ENCODE measurements at regions not wholly inside any gene's neighbourhood (a gene's known extent, or its start where the extent isn't known, plus 50 kb on each side); places are given as distances from the start of the nearest gene placed in this dataset.

GRCh38 chr13:26872525-26873385 is 112.2 kb upstream of the GPR12 start:
- CTCF ChIA-PET (ENCODE audit: partially characterized antibody), result interaction anchor here (0.5 to 10.0 kb wide), 55 partner anchors 8 to 688 kb away, joined by 3 to 131 read pairs (median 5); no protein-coding TSS in a partner anchor
- H2AFZ ChIP-seq (ENCODE audit: low read length), result peak overlapping the region; percentile 84
- TF ChIP-seq GABPA (IDR thresholded peaks at IDR 0.05; ENCODE audit: borderline replicate concordance, insufficient read depth, low read length), result peak; percentile 43; the same call in 1 of the 2 replicates
- TF ChIP-seq ZNF274 (IDR thresholded peaks at IDR 0.05; ENCODE audit: borderline replicate concordance, extremely low read depth, low read length), result no peak
- TF ChIP-seq YY1 (IDR thresholded peaks at IDR 0.05; ENCODE audit: low read depth, low read length), result 0 out of 2 replicates have a peak, but pooled peaks have one; percentile 7
- TF ChIP-seq EZH2 (IDR thresholded peaks at IDR 0.05; ENCODE audit: low read depth, low read length, severe bottlenecking), result no peak
- no peak for TF ChIP-seq SP2 (IDR thresholded peaks at IDR 0.05; ENCODE audit: low read length)
- no peak for TF ChIP-seq KDM5A (IDR thresholded peaks at IDR 0.05; ENCODE audit: low read length)
- no peak for TF ChIP-seq NANOG (IDR thresholded peaks at IDR 0.05; ENCODE audit: insufficient read depth, low read depth, low read length, poor library complexity, severe bottlenecking)
- no peak for TF ChIP-seq FOSL1 (IDR thresholded peaks at IDR 0.05; ENCODE audit: insufficient read depth, low read depth, low read length)
- no peak for TF ChIP-seq TEAD4 (IDR thresholded peaks at IDR 0.05; ENCODE audit: low read depth, low read length)
- TF ChIP-seq RAD21 (IDR thresholded peaks at IDR 0.05 in 1 of 2, conservative IDR thresholded peaks at IDR 0.05 in 1 of 2; ENCODE audit: low read depth in 2 of 2, low read length in 2 of 2), result peak; percentile 91 to 96

More at GRCh38 chr13:26872525-26873385, 112.2 kb upstream of the GPR12 start:
- no peak overlapping the region for H4K8ac ChIP-seq (ENCODE audit: extremely low read depth, insufficient read depth, low read length)
- H2AK5ac ChIP-seq (ENCODE audit: low read depth, low read length), result no peak overlapping the region
- no peak overlapping the region for H3K4me3 ChIP-seq (ENCODE audit: extremely low read depth in 1 of 4, insufficient read depth in 2 of 4, low read depth in 3 of 4, low read length in 4 of 4)
- 0 out of 2 replicates have a peak overlapping the region, but pooled peaks have one; percentile 48 for H2BK15ac ChIP-seq (ENCODE audit: low read length)
- H3K36me3 ChIP-seq (ENCODE audit: control insufficient read depth in 2 of 4, insufficient read depth in 4 of 4, low read length in 3 of 4), result no peaks in the 10 kb centered on the region
- H3K79me2 ChIP-seq (ENCODE audit: control insufficient read depth in 1 of 2, insufficient read depth in 2 of 2, low read length in 2 of 2), result no peaks in the 10 kb centered on the region
- no peak overlapping the region for H3K18ac ChIP-seq (ENCODE audit: extremely low read depth, low read length)
- peaks cover 2 to 14% (median 5%) of the 10 kb centered on the region in 4 experiments; a peak in 4 of 7 replicates for H3K4me1 ChIP-seq (replicated peaks in 1 of 4; ENCODE audit: control insufficient read depth in 3 of 4, insufficient read depth in 4 of 4, low read length in 3 of 4)
- no peak overlapping the region for H4K5ac ChIP-seq (ENCODE audit: insufficient read length, low read depth, low read length)
- no peaks in the 10 kb centered on the region for H4K20me1 ChIP-seq (replicated peaks in 1 of 2; ENCODE audit: control insufficient read depth in 1 of 2, insufficient read depth in 2 of 2, low read length in 2 of 2)
- no peak overlapping the region for H3K56ac ChIP-seq (replicated peaks; ENCODE audit: insufficient read length, low read depth, low read length)
- H3K23me2 ChIP-seq (ENCODE audit: low read depth, low read length), result no peaks in the 10 kb centered on the region; the same call in 1 of the 2 replicates
- POLR2A ChIA-PET (ENCODE audit: partially characterized antibody), result interaction anchor here (0.6 to 1.0 kb wide), 2 partner anchors 57 to 153 kb away, joined by 3 read pairs; no protein-coding TSS in a partner anchor
- WGBS, 2 experiments (ENCODE audit: extremely low coverage in 1 of 2, insufficient coverage in 1 of 2, insufficient read length in 1 of 2, insufficient replicate concordance in 2 of 2, low coverage in 1 of 2, low lambda C conversion rate in 2 of 2, missing lambda C conversion rate in 1 of 2), result 66% methylated on average over 28 of the region's 28 CpGs; no CpG with 5 or more reads in 1 of the 2 experiments
- 0 out of 4 replicates have a peak overlapping the region, but pooled peaks of 1 of the 2 experiments have one; percentile 51 for H3K4me2 ChIP-seq (ENCODE audit: insufficient read depth in 1 of 2, low read depth in 2 of 2, low read length in 2 of 2)
- H3K4ac ChIP-seq (replicated peaks; ENCODE audit: insufficient read length, low read depth, low read length), result peak overlapping the region; percentile 16
- H3K23ac ChIP-seq (ENCODE audit: insufficient read length), result no peak overlapping the region
- DNase-seq (ENCODE audit: low read depth in 1 of 2, low spot score in 2 of 2) (peak; percentile 43 to 92), FAIRE-seq (peak; percentile 91)
- peak overlapping the region; percentile 40; the same call in 1 of the 2 replicates for H2BK20ac ChIP-seq (ENCODE audit: low read length)
- peaks cover 11 to 15% of the 10 kb centered on the region in 2 experiments; a peak in 3 of 4 replicates for H3K9me3 ChIP-seq (ENCODE audit: insufficient read depth in 2 of 2, low read depth in 1 of 2, low read length in 1 of 2)
- no peak overlapping the region for H3K27ac ChIP-seq (ENCODE audit: low read depth, low read length)
- 0 out of 2 replicates have a peak overlapping the region, but pooled peaks have one; percentile 6 for H2BK12ac ChIP-seq (ENCODE audit: low read depth, low read length)
- no peak overlapping the region for H2BK120ac ChIP-seq (replicated peaks; ENCODE audit: low read depth, low read length)
- H3K27me3 ChIP-seq (replicated peaks in 1 of 4; ENCODE audit: control insufficient read depth in 3 of 4, extremely low read depth in 1 of 4, insufficient read depth in 3 of 4, low read length in 3 of 4), result 0 out of 7 replicates have a peak, but pooled peaks cover 0 to 2% (median 0%) of the 10 kb centered on the region in 4 experiments
- no peak overlapping the region for H4K91ac ChIP-seq (replicated peaks; ENCODE audit: insufficient read length, low read length)
- no peak overlapping the region for H3K14ac ChIP-seq (ENCODE audit: insufficient read length)
- no peaks in the 10 kb centered on the region for H3K79me1 ChIP-seq (ENCODE audit: low read depth, low read length)
- no peak overlapping the region for H2BK5ac ChIP-seq (ENCODE audit: low read depth, low read length)
- H3K9ac ChIP-seq (replicated peaks in 1 of 4; ENCODE audit: extremely low read depth in 1 of 4, low read depth in 3 of 4, low read length in 3 of 4), result no peak overlapping the region

All from H1 (cell line).